BLaER1 (cell line): ENCODE measurements at regions not wholly inside any gene's neighbourhood (a gene's known extent, or its start where the extent isn't known, plus 50 kb on each side); places are given as distances from the start of the nearest gene placed in this dataset.

Source experiments
- H3K27ac ChIP-seq: shearing (Covaris generic); formaldehyde crosslinking; 2 replicates; pipeline ENCODE4 v1.8.1; 2022
- H3K27me3 ChIP-seq: shearing (Covaris generic); formaldehyde crosslinking; 2 replicates; pipeline ENCODE4 v1.8.1; 2022
- H3K36me3 ChIP-seq: shearing (Covaris generic); formaldehyde crosslinking; 2 replicates; pipeline ENCODE4 v1.8.1; 2022
- H3K4me1 ChIP-seq: shearing (Covaris generic); formaldehyde crosslinking; 2 replicates; pipeline ENCODE4 v1.8.1; 2022
- H3K4me2 ChIP-seq: shearing (Covaris generic); formaldehyde crosslinking; 2 replicates; pipeline ENCODE4 v1.8.1; 2022
- H3K4me3 ChIP-seq: shearing (Covaris generic); formaldehyde crosslinking; 2 replicates; pipeline ENCODE4 v1.8.1; 2022
- H3K9ac ChIP-seq: shearing (Covaris generic); formaldehyde crosslinking; 2 replicates; pipeline ENCODE4 v1.8.1; 2022
- H3K9me3 ChIP-seq: shearing (Covaris generic); formaldehyde crosslinking; 2 replicates; pipeline ENCODE4 v1.8.1; 2022
- H4K20me1 ChIP-seq: shearing (Covaris generic); formaldehyde crosslinking; 2 replicates; pipeline ENCODE4 v1.8.1; 2022
- Cebpa-rat ChIP-seq: shearing (Covaris generic); IDR thresholded peaks from 2 replicates; pipeline ENCODE4 v1.8.1; 2022

DNA sequence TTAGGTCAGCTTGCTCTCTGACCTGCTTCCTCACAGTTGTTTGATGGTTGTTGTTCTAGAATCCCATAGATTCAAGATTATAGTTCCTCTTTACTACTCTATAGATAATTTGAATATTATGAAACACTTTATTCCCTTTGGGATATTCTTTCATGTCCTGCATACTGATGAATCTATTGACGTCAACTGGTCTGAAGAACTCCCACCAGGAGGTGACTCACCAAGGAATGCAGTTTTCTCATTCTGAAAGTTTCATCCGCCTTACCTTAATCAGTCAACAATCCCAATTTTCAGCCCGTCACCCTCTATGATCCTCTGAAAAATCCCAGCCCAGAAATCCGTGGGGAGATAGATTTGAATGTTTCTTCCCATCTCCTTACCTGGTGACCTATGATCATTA is 834.1 kb upstream of the PRMT6 start:
- no peak overlapping the region for H3K4me2 ChIP-seq
- no peaks in the 10 kb centered on the region for H4K20me1 ChIP-seq
- no peaks in the 10 kb centered on the region for H3K4me1 ChIP-seq
- no peak overlapping the region for H3K4me3 ChIP-seq
- no peaks in the 10 kb centered on the region for H3K9me3 ChIP-seq
- no peak for TF ChIP-seq Cebpa-rat
- no peak overlapping the region for H3K27ac ChIP-seq
- H3K9ac ChIP-seq, result no peak overlapping the region
- no peaks in the 10 kb centered on the region for H3K36me3 ChIP-seq
- no peaks in the 10 kb centered on the region for H3K27me3 ChIP-seq

DNA sequence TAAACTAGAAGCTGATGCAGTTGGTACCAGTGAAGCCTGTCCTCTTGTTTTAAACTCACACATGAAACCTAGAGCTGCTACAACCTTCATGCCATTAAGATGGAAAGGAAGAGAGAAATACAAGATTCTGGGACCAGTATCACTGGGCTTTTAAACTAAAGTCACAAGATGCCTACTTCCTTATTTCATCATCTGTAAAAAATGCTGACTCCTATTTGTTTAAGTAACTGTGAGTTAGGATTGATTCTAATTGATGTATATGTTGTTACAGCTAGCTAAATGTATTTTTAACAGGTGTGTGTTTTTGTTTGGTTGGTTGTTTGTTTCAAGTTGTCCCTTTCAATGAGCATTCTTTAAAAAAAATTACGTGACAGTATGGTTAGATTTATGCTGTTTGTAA is 833.3 kb upstream of the PRMT6 start:
- TF ChIP-seq Cebpa-rat, result no peak
- no peaks in the 10 kb centered on the region for H3K36me3 ChIP-seq
- no peak overlapping the region for H3K4me2 ChIP-seq
- H3K27me3 ChIP-seq, result no peaks in the 10 kb centered on the region
- no peak overlapping the region for H3K9ac ChIP-seq
- no peak overlapping the region for H3K27ac ChIP-seq
- no peak overlapping the region for H3K4me3 ChIP-seq
- no peaks in the 10 kb centered on the region for H4K20me1 ChIP-seq
- H3K9me3 ChIP-seq, result no peaks in the 10 kb centered on the region
- H3K4me1 ChIP-seq, result no peaks in the 10 kb centered on the region

DNA sequence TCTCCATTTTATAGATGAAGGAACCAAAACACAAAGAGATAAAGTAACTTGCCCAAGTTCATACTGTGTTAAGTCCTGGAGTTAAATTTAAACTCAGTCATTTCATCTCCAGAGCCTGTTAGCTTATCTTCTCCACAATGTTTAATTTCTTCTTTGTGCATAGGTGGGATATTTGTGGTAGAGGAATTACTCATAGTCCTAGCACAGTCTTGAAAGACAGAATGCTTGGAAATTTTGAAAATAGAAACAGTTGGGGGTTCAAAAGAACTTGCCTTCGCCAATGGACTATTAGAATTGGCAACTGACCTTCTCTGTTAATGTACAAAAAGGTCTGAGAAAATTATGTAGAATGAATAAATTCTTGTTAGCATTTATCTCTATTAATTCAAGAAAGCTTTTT is 832.0 kb upstream of the PRMT6 start:
- H3K4me2 ChIP-seq, result no peak overlapping the region
- no peaks in the 10 kb centered on the region for H4K20me1 ChIP-seq
- no peak overlapping the region for H3K27ac ChIP-seq
- H3K4me3 ChIP-seq, result no peak overlapping the region
- no peak overlapping the region for H3K9ac ChIP-seq
- TF ChIP-seq Cebpa-rat, result no peak
- no peaks in the 10 kb centered on the region for H3K4me1 ChIP-seq
- H3K27me3 ChIP-seq, result no peaks in the 10 kb centered on the region
- no peaks in the 10 kb centered on the region for H3K36me3 ChIP-seq
- H3K9me3 ChIP-seq, result no peaks in the 10 kb centered on the region

DNA sequence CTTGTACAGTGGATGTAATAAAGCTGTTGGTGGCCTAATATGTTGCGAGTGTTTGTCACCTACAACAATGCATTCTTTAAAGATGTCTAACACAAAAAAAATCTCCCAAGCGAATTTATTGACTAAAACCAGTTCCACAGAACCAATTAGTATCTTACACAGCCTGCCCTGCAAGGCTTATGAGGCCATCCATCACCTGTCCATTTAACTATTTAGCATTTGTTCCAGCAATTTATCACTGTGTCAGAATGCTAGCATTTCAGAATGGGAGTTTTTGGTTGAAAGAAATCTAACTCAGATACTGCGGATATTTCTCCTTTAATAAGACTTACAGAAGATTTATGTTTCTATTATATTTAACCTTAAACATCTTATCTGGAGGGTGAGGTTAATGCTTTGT is 831.1 kb upstream of the PRMT6 start:
- no peaks in the 10 kb centered on the region for H3K27me3 ChIP-seq
- TF ChIP-seq Cebpa-rat, result no peak
- no peak overlapping the region for H3K4me2 ChIP-seq
- H3K27ac ChIP-seq, result no peak overlapping the region
- H3K9ac ChIP-seq, result no peak overlapping the region
- H4K20me1 ChIP-seq, result no peaks in the 10 kb centered on the region
- H3K4me1 ChIP-seq, result no peaks in the 10 kb centered on the region
- no peaks in the 10 kb centered on the region for H3K36me3 ChIP-seq
- H3K4me3 ChIP-seq, result no peak overlapping the region
- H3K9me3 ChIP-seq, result no peaks in the 10 kb centered on the region

DNA sequence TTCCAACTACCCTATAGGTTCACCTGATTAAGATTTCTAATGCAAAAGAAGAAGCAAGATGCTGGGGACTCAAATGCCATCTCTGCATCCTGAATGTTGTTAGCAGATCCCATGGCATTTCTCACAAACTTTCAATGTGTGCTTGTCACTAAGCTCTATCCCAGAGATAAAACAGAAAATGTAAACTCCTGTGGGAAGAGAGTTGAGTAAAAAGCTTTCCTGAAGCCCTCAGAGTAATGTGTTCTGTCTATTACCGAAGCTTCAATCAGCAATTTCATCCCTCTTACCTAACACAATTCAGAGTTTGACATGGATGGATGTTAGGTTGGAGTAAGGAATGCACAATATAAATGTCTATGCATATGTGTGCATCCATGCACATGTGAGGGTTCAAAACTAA is 829.9 kb upstream of the PRMT6 start:
- TF ChIP-seq Cebpa-rat, result no peak
- Histone ChIP-seq H3K27me3 (no peaks in the 10 kb centered on the region), H3K4me1 (no peaks in the 10 kb centered on the region), H3K4me2 (no peak overlapping the region), H3K9me3 (no peaks in the 10 kb centered on the region), H3K27ac (no peak overlapping the region), H3K36me3 (no peaks in the 10 kb centered on the region), H3K9ac (no peak overlapping the region), H4K20me1 (no peaks in the 10 kb centered on the region), H3K4me3 (no peak overlapping the region)

DNA sequence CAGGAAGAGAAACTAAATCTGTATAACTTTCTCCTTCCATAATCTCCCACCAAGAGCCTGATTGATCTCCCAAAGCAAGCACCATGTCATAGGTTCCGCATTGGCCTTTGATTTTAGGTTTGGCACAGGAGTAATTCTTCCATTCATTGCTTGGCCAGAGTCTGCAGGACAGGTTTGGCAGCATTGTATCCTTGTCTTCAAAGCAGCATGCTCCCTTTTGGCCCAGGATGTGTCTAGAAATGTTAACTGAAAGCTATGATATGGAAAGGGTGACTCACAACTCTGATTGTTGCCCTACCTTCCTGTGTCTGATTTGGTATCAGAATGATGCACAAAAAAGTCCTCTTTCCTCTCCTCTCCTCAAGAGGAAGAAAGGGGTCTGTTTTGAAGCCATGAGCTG is 824.3 kb upstream of the PRMT6 start:
- Histone ChIP-seq H3K27me3 (no peaks in the 10 kb centered on the region), H3K4me3 (no peak overlapping the region), H3K36me3 (no peaks in the 10 kb centered on the region), H3K9me3 (no peaks in the 10 kb centered on the region), H3K9ac (no peak overlapping the region), H3K4me2 (no peak overlapping the region), H3K4me1 (no peaks in the 10 kb centered on the region), H3K27ac (no peak overlapping the region), H4K20me1 (no peaks in the 10 kb centered on the region)
- no peak for TF ChIP-seq Cebpa-rat

DNA sequence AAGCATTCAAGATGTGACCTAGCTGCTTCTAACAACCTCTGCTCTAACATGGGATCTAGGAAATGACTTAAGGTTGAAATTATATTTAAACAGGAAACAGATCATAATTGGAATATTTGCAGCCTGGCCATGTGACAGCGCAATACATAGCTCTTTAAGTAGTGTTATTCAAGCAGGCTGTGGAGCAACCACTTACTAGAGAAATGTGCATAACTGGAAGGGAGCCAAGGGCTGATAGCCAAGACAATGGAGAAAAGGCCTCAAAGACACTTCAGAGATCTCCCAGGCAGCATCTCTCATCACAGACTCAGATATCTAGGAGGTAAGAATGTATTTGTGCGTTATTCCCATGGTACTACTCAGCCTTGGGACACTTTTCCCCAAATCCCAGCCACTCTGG is 823.0 kb upstream of the PRMT6 start:
- no peaks in the 10 kb centered on the region for H3K36me3 ChIP-seq
- H3K4me3 ChIP-seq, result no peak overlapping the region
- no peak for TF ChIP-seq Cebpa-rat
- H3K4me2 ChIP-seq, result no peak overlapping the region
- no peaks in the 10 kb centered on the region for H3K4me1 ChIP-seq
- H3K9ac ChIP-seq, result no peak overlapping the region
- no peak overlapping the region for H3K27ac ChIP-seq
- no peaks in the 10 kb centered on the region for H3K27me3 ChIP-seq
- no peaks in the 10 kb centered on the region for H4K20me1 ChIP-seq
- H3K9me3 ChIP-seq, result no peaks in the 10 kb centered on the region

DNA sequence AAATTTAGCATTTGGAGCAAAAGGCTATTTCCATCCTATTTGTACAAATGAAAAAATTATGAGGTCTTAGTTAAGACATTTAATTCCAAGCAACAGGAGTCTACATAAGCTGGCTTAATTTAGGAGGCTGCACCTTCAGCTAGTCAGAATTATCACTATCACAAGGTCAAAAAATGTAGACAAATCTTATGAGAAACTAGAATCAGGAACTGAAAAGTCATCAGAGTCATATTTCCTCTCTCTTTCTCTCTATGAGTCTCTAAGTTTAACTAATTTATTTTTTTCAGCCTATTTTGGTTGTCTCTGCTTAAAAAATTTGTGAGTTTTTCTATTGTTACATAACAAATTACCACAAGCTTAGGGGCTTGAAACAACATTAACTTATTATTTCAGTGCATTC is 807.1 kb upstream of the PRMT6 start:
- no peak overlapping the region for H3K9ac ChIP-seq
- H3K27me3 ChIP-seq, result no peaks in the 10 kb centered on the region
- TF ChIP-seq Cebpa-rat, result no peak
- H3K4me2 ChIP-seq, result no peak overlapping the region
- no peaks in the 10 kb centered on the region for H3K36me3 ChIP-seq
- H3K4me3 ChIP-seq, result no peak overlapping the region
- no peak overlapping the region for H3K27ac ChIP-seq
- no peaks in the 10 kb centered on the region for H3K9me3 ChIP-seq
- no peaks in the 10 kb centered on the region for H4K20me1 ChIP-seq
- H3K4me1 ChIP-seq, result no peaks in the 10 kb centered on the region

DNA sequence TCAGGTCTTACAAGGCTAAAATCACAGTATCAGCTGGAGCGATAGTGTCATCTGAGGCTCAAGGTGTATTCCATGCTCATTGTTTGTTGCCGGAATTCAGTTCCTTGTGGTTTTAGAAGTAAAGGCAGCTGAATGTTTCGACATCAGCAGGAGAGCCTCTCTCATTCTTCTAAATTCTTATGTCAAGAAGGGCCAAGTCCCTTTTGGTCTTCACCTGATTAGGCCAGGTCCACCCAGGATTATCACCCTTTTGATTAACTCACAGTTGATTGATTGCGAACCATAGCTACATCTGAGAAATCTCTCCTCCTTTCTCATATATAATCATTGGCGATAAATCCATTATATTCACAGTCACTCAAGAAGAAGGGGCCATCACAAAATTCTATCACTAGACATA is 806.7 kb upstream of the PRMT6 start:
- Histone ChIP-seq H3K36me3 (no peaks in the 10 kb centered on the region), H3K27ac (no peak overlapping the region), H3K4me2 (no peak overlapping the region), H4K20me1 (no peaks in the 10 kb centered on the region), H3K9ac (no peak overlapping the region), H3K4me3 (no peak overlapping the region), H3K4me1 (no peaks in the 10 kb centered on the region), H3K9me3 (no peaks in the 10 kb centered on the region), H3K27me3 (no peaks in the 10 kb centered on the region)
- TF ChIP-seq Cebpa-rat, result no peak

DNA sequence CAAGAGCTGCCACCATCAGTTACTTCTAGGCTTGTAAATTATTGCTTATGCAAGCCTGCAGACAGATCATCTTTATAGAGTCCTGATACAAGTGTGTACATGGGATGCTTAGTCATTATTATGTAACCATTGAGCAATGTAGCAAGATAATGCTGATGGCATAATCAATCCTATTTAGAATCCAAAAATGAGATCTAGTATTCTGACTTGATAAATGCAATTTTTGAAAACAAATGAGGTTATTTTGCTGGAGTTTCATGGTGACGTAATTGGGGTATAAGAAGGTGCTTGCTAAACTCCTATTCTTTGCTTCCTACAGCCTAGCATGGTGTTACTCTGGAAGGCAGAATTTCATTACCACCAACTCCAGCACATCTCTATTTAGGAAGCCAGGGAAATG is 801.7 kb upstream of the PRMT6 start:
- H3K9me3 ChIP-seq, result no peaks in the 10 kb centered on the region

DNA sequence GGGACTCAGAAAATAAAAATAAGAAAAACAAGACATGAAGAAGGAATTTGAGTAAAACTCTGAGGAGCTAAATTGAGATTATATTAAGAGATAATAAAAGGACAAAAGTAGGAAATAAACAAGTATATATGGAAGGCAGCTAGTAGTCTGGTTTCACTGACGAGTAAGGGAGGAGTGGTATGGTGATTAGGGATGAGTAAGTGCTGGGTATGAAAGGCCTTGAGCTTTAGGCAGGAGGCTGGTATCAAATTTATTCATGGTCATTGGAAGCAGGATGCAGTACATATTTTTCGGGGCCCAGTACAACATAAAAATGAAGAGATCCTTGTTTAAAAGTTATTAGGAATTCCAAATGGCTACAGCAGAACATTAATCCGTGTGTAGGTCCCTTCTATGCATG is 789.7 kb upstream of the PRMT6 start:
- H3K9me3 ChIP-seq, result no peaks in the 10 kb centered on the region
- H3K4me2 ChIP-seq, result no peak overlapping the region
- H3K27ac ChIP-seq, result no peak overlapping the region
- no peak overlapping the region for H3K4me3 ChIP-seq
- H3K4me1 ChIP-seq, result no peaks in the 10 kb centered on the region
- no peaks in the 10 kb centered on the region for H3K36me3 ChIP-seq
- no peak overlapping the region for H3K9ac ChIP-seq
- H3K27me3 ChIP-seq, result no peaks in the 10 kb centered on the region
- TF ChIP-seq Cebpa-rat, result no peak
- H4K20me1 ChIP-seq, result no peaks in the 10 kb centered on the region

More for the DNA sequence above, 801.7 kb upstream of the PRMT6 start:
- no peak overlapping the region for H3K27ac ChIP-seq
- H3K36me3 ChIP-seq, result no peaks in the 10 kb centered on the region
- H3K9ac ChIP-seq, result no peak overlapping the region
- H4K20me1 ChIP-seq, result no peaks in the 10 kb centered on the region
- TF ChIP-seq Cebpa-rat, result no peak
- no peaks in the 10 kb centered on the region for H3K27me3 ChIP-seq
- H3K4me2 ChIP-seq, result no peak overlapping the region
- H3K4me3 ChIP-seq, result no peak overlapping the region
- no peaks in the 10 kb centered on the region for H3K4me1 ChIP-seq
